Fibroblast of skin of right quadriceps (primary cell): ENCODE measurements at regions not wholly inside any gene's neighbourhood (a gene's known extent, or its start where the extent isn't known, plus 50 kb on each side); places are given as distances from the start of the nearest gene placed in this dataset.
A peak's percentile ranks its signal among the peaks of the same experiment; 100 is the strongest.
"Not testable (repeated sequence)": the region's sequence is repeated elsewhere in the genome, so short reads cannot be mapped to it uniquely, and the experiment has no call there.

Experiments used
- DNase-seq: peaks from one replicate; pipeline ENCODE4 v3.0.0-alpha.2; 2013

- no peak for DNase-seq
Measured at GRCh38 chr7:114173170-114173890, 241.3 kb upstream of the FOXP2 start.

- DNase-seq: not testable (repeated sequence)
Measured at GRCh38 chr7:114169389-114169788, 245.2 kb upstream of the FOXP2 start.

GRCh38 chr7:114160925-114161324 lies 242.1 kb upstream of the PPP1R3A start:
- no peak for DNase-seq

GRCh38 chr7:114158854-114159253 lies 240.0 kb upstream of the PPP1R3A start:
- no peak for DNase-seq

GRCh38 chr7:114158275-114158674 lies 239.5 kb upstream of the PPP1R3A start:
- DNase-seq: no peak

- DNase-seq: no peak
Measured at GRCh38 chr7:114156178-114156577, 237.4 kb upstream of the PPP1R3A start.

DNA sequence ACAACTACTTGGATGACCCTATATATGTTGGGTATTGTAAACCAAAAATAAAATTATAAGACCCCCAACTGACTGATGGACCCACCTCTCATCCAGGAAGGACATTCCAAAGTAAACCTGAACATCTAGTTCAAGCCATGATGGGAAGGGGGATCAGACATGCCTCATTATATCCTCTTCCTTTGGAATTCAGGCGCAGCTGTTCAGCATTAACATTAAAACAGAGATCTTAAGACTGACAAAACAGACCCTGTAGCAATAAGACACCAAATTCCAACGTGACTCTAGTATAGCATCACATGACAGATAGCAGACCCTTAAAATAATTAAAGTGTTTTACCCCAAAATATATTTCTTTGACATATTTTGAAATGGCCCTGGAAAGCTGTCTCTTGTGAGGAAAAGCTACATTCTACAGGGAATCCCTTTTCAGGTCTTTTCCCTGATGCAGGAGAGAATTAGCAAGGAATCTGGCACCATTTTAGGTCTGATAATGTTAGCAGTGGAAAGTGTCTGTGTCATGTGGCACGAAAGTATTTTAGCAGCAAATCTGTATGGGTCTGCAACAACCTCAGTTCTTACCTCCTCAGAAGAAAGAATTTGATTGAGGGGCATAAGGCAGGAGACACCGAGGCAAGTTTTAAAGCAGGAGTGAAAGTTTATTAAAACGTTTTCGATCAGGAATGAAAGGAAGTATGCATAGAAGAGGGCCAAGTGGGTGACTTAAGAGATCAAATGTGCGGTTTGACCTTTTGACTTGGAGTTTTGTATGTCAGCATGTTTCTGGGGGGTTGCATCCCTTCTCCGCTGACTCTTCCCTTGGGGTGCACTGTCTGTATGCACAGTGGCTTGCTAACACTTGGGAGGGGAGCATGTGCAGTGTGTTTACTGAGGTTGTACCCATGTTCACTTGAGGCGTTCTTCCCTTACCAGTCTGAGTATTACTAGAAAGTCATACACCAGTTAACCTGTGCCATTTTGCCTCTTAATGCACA lies 236.6 kb upstream of the PPP1R3A start:
- no peak for DNase-seq

- DNase-seq: no peak
Measured at GRCh38 chr7:114153700-114154099, 234.9 kb upstream of the PPP1R3A start.

DNA sequence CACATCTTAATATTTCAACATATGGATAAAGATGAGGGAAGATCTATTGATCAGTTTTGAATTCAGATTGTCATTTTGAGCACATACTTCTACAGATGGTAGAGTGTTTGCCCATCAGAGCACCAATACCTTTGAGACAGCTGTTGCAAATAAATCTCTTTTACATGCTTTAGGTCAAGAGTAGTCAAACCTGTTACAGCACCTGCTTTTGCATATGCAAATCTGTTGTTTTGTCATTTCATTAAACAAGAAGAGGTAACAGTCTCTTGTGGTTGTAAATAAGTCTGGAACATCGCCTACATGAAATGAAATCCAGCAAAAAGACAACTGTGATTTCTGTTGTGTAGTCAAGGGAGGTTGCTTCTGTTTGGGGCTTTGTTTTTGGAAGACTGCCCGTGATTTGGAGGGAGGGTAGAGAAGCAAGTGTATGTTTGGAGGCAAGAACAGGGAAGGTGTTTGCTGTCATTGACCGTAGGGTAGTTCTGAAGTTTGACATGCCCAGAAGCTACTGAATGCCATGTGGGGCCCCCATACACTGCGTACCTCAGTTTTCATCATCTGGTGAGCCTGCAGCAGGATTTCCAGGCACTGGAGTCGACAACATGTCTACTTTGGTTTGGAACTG lies 233.6 kb upstream of the PPP1R3A start:
- no peak for DNase-seq

DNA sequence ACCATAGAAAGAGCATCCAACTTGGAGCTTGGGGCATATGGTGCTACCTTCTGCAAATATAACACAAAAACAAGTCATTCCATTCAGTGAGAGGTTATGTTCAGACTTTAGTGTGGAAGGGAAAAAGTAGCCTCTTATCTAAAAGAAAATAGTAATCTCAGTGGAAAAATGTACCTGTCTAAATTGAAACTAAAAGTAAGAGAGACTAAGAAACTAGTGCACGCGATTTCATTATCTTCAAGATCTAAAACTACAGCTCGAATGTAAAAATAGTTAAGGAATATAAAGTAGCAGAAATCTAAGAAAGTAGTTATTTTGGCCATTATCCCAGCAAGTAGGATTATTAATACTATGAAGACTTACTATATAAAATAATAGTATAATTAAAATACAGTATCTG lies 233.0 kb upstream of the PPP1R3A start:
- no peak for DNase-seq

DNA sequence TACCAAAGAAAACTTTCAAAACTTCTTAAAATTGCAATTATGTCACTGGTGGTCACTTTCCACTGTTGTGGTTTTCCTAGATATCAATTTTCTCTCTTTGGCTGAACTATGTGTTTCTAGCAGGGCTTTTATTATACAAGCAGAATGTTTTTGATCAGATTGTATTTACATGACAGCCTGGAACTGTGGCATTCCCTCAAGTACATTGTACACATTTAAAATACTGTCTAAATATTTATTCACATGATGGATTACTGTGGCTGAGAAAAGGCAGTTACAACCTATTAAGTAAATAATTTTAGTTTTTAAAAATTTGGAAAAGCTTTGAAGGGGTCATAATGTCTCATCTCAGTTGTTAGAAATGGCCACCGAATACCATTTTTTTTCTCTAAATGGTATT lies 231.9 kb upstream of the PPP1R3A start:
- DNase-seq: no peak

GRCh38 chr7:114148779-114149178 lies 230.0 kb upstream of the PPP1R3A start:
- DNase-seq: no peak

DNA sequence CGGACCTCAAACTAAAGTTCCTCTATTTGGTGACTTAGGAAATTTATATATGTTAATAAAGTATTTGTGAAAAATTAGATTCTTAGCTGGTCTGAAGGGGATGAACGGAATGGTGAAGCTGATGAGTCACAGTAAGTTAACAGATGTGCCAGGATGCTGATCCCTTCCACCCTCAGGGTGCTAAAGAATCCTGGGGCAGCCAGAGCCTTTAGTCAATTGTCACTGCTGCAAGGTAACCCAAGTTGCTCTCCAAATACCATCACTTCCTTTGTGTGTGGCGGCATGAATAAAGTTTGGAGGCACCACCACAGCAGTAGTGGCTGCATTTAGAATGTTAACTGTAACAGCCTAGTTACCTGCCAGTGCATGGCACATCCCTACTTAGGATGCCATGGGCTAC lies 222.6 kb upstream of the PPP1R3A start:
- DNase-seq: no peak

GRCh38 chr7:114140561-114140960 lies 221.8 kb upstream of the PPP1R3A start:
- DNase-seq: no peak

GRCh38 chr7:114139690-114140089 lies 220.9 kb upstream of the PPP1R3A start:
- not testable (repeated sequence) for DNase-seq

DNA sequence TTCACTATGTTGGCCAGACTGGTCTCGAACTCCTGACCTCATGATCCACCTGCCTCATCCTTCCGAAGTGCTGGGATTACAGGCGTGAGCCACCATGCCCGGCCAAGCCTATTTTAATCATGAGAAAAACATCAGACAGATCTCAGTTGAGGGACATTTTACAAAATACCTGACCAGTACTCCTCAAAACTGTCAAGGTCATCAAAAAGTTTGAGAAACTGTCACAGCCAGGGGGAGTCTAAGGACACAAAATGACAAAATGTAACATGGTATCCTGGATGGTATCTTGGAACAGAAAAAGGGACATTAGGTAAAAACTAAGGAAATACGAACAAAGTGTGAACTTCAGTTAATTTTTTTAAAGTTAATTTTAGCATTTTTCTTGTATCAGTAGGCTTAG lies 219.8 kb upstream of the PPP1R3A start:
- DNase-seq: no peak

DNA sequence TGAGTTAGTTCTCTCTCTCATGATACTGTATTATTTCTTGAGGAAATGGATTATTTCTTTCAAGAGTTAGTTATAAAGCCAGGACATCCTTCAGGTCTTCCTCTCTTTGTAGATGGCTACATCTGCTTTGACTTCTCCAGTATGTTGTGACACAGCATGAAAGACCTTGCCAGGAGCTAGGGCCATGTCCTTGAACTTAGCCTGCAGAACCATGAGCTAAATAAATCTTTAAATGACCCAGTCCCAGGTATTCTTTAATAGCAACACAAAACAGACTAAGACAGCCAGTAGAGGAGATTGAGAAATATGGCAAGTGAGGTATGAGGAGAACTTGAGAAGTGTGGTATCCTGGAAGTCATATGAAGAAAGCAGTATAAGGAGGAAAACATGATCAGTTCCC lies 214.9 kb upstream of the PPP1R3A start:
- no peak for DNase-seq

GRCh38 chr7:114130866-114131265 lies 212.1 kb upstream of the PPP1R3A start:
- no peak for DNase-seq

GRCh38 chr7:114128880-114129279 lies 210.1 kb upstream of the PPP1R3A start:
- no peak for DNase-seq

GRCh38 chr7:114126095-114126494 lies 207.3 kb upstream of the PPP1R3A start:
- no peak for DNase-seq

- DNase-seq: no peak
Measured at GRCh38 chr7:114112806-114113205, 194.0 kb upstream of the PPP1R3A start.

DNA sequence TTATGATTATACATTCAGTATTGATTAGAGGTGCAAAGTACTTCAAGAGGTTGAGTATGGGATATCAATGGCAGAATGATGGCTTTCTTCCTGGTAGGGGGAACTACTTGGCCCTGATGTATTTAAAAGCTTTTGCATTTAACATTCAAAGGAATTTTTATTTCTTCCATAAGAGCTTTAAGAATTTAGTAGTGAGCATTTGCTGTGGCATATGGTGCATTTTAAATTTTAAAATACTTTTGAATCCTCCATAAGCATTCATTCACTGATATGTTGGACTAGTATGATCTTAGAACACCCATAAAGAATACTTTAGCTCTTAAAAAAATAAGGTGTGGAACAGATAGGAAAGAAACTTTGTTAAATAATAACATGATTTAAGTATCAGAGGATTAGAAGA lies 191.9 kb upstream of the PPP1R3A start:
- DNase-seq: no peak

GRCh38 chr7:114109721-114110120 lies 190.9 kb upstream of the PPP1R3A start:
- DNase-seq: no peak

DNA sequence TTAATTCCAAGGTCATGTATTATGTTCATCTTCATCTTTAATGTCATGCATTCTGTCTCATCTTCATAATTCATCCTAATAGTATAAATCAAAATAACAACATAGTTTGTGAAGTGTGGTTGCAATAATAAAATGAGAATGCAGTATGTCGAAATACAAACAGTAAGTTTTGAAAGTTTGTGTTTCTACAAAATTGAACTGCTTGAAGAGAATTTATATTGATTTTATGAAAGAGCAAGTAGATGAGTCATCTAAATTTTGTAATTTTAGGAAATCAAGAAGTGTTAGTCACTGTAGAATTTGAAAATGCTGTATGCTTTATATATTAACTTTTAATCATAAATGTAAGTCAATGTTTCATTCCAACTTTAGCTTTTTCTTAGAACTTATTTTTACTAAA lies 190.5 kb upstream of the PPP1R3A start:
- DNase-seq: peak; percentile 30
